ENCODE measurements at regions not wholly inside any gene's neighbourhood (a gene's known extent, or its start where the extent isn't known, plus 50 kb on each side); places are given as distances from the start of the nearest gene placed in this dataset.

- no peak for TF ChIP-seq CTCF (IDR thresholded peaks at IDR 0.05; ENCODE audit: low read depth, low read length)
- H3K4me3 ChIP-seq (ENCODE audit: low read depth, low read length) = no peak overlapping the region
Observed at GRCh38 chr4:152246659-152247058, 289.2 kb downstream of the FBXW7 start.

GRCh38 chr4:152245680-152246079 lies 290.2 kb downstream of the FBXW7 start:
- H3K4me3 ChIP-seq (ENCODE audit: low read depth, low read length) = no peak overlapping the region
- TF ChIP-seq CTCF (IDR thresholded peaks at IDR 0.05; ENCODE audit: low read depth, low read length) = no peak

GRCh38 chr4:152244659-152245058 lies 291.2 kb downstream of the FBXW7 start:
- no peak for TF ChIP-seq CTCF (IDR thresholded peaks at IDR 0.05; ENCODE audit: low read depth, low read length)
- no peak overlapping the region for H3K4me3 ChIP-seq (ENCODE audit: low read depth, low read length)

- no peak overlapping the region for H3K4me3 ChIP-seq (ENCODE audit: low read depth, low read length)
- TF ChIP-seq CTCF (IDR thresholded peaks at IDR 0.05; ENCODE audit: low read depth, low read length) = no peak
Observed at GRCh38 chr4:152243896-152244595, 291.8 kb downstream of the FBXW7 start.

GRCh38 chr4:152243206-152243605 lies 292.7 kb downstream of the FBXW7 start:
- TF ChIP-seq CTCF (IDR thresholded peaks at IDR 0.05; ENCODE audit: low read depth, low read length) = no peak
- H3K4me3 ChIP-seq (ENCODE audit: low read depth, low read length) = no peak overlapping the region

- no peak overlapping the region for H3K4me3 ChIP-seq (ENCODE audit: low read depth, low read length)
- no peak for TF ChIP-seq CTCF (IDR thresholded peaks at IDR 0.05; ENCODE audit: low read depth, low read length)
Observed at GRCh38 chr4:152240232-152240631, 295.7 kb downstream of the FBXW7 start.

GRCh38 chr4:152239216-152239615 lies 296.7 kb downstream of the FBXW7 start:
- no peak for TF ChIP-seq CTCF (IDR thresholded peaks at IDR 0.05; ENCODE audit: low read depth, low read length)
- no peak overlapping the region for H3K4me3 ChIP-seq (ENCODE audit: low read depth, low read length)
